Nephron progenitor cell (in vitro differentiated cells): ENCODE measurements at regions not wholly inside any gene's neighbourhood (a gene's known extent, or its start where the extent isn't known, plus 50 kb on each side); places are given as distances from the start of the nearest gene placed in this dataset.

Experiments used
- DNase-seq: peaks from one replicate; pipeline ENCODE4 v3.0.0; 2021
- H3K27ac Mint-ChIP-seq: 2 replicates; pipeline ENCODE4 v1.8.0; 2021; ENCODE audit warnings: mild to moderate bottlenecking, moderate library complexity, mixed read lengths
- H3K27me3 Mint-ChIP-seq: 2 replicates; pipeline ENCODE4 v1.8.0; 2021; ENCODE audit warnings: mild to moderate bottlenecking, low read depth, mixed read lengths; ENCODE audit not compliant: poor library complexity
- H3K36me3 Mint-ChIP-seq: 2 replicates; pipeline ENCODE4 v1.8.0; 2021; ENCODE audit warnings: low read depth, mixed read lengths
- H3K4me1 Mint-ChIP-seq: 2 replicates; pipeline ENCODE4 v1.8.0; 2021; ENCODE audit warnings: mixed read lengths
- H3K4me3 Mint-ChIP-seq: 2 replicates; pipeline ENCODE4 v1.8.0; 2021; ENCODE audit warnings: mild to moderate bottlenecking, moderate library complexity, mixed read lengths
- H3K9me3 Mint-ChIP-seq: 2 replicates; pipeline ENCODE4 v1.8.0; 2021; ENCODE audit warnings: mild to moderate bottlenecking, moderate library complexity, mixed read lengths
- CTCF ChIP-seq: fragments of 200-600 bp; sonication (generic); IDR thresholded peaks from 2 replicates; pipeline ENCODE4 v1.5.0; 2021; ENCODE audit warnings: antibody characterized with exemption

- no peak for TF ChIP-seq CTCF
- H3K4me3 Mint-ChIP-seq = no peak overlapping the region
- H3K9me3 Mint-ChIP-seq = no peaks in the 10 kb centered on the region
- DNase-seq = no peak
- no peaks in the 10 kb centered on the region for H3K36me3 Mint-ChIP-seq
- H3K27ac Mint-ChIP-seq = no peak overlapping the region
- no peaks in the 10 kb centered on the region for H3K4me1 Mint-ChIP-seq
- H3K27me3 Mint-ChIP-seq = no peaks in the 10 kb centered on the region
Measured at GRCh38 chr4:171142045-171142444, 671.2 kb upstream of the GALNTL6 start.

GRCh38 chr4:171130256-171130801 is 682.9 kb upstream of the GALNTL6 start:
- TF ChIP-seq CTCF = no peak
- H3K4me3 Mint-ChIP-seq = no peak overlapping the region
- no peak for DNase-seq
- H3K4me1 Mint-ChIP-seq = no peaks in the 10 kb centered on the region
- H3K27ac Mint-ChIP-seq = no peak overlapping the region
- H3K9me3 Mint-ChIP-seq = no peaks in the 10 kb centered on the region
- no peaks in the 10 kb centered on the region for H3K27me3 Mint-ChIP-seq
- no peaks in the 10 kb centered on the region for H3K36me3 Mint-ChIP-seq

GRCh38 chr4:171118091-171118490 is 695.1 kb upstream of the GALNTL6 start:
- no peak for DNase-seq
- Mint-ChIP-seq H3K9me3 (no peaks in the 10 kb centered on the region), H3K27ac (no peak overlapping the region), H3K27me3 (peaks cover 4% of the 10 kb centered on the region), H3K36me3 (no peaks in the 10 kb centered on the region), H3K4me1 (no peaks in the 10 kb centered on the region), H3K4me3 (no peak overlapping the region)
- no peak for TF ChIP-seq CTCF

- Mint-ChIP-seq H3K4me1 (no peaks in the 10 kb centered on the region), H3K27ac (no peak overlapping the region), H3K9me3 (no peaks in the 10 kb centered on the region), H3K27me3 (peaks cover 4% of the 10 kb centered on the region), H3K4me3 (no peak overlapping the region), H3K36me3 (no peaks in the 10 kb centered on the region)
- no peak for TF ChIP-seq CTCF
- no peak for DNase-seq
Measured at GRCh38 chr4:171117457-171117856, 695.7 kb upstream of the GALNTL6 start.

- Mint-ChIP-seq H3K4me1 (no peaks in the 10 kb centered on the region), H3K4me3 (no peak overlapping the region), H3K36me3 (no peaks in the 10 kb centered on the region), H3K27me3 (no peaks in the 10 kb centered on the region), H3K27ac (no peak overlapping the region), H3K9me3 (peaks cover 10% of the 10 kb centered on the region)
- no peak for TF ChIP-seq CTCF
- DNase-seq = no peak
Measured at GRCh38 chr4:171101845-171102244, 711.4 kb upstream of the GALNTL6 start.

- TF ChIP-seq CTCF = no peak
- Mint-ChIP-seq H3K27ac (no peak overlapping the region), H3K27me3 (peaks cover 2% of the 10 kb centered on the region), H3K36me3 (no peaks in the 10 kb centered on the region), H3K4me3 (no peak overlapping the region), H3K4me1 (no peaks in the 10 kb centered on the region), H3K9me3 (peaks cover 18% of the 10 kb centered on the region)
- DNase-seq = no peak
Measured at GRCh38 chr4:171087089-171087488, 726.1 kb upstream of the GALNTL6 start.
